ENCODE measurements at regions not wholly inside any gene's neighbourhood (a gene's known extent, or its start where the extent isn't known, plus 50 kb on each side); places are given as distances from the start of the nearest gene placed in this dataset.

DNA sequence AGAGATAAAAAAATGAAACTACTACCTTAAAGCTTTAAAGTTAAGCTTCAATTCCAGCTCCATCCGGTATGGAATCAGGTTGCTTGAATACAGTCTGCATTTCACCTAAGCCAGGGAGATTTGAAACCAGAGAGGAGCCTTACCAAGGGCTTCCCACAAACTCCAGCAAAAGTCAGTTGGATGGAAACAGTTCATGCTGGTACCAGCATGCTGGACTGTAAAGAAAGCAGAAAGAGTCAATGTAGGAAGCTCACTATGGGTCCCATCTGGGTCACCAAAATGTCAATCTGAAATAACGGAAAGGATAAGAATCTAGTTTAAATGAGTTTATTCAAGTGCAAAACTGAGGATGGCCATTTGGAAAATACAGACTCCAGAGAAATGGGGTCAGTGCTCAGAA is 65.3 kb downstream of the CDO1 start:
- H3K4me1 ChIP-seq (replicated peaks in 1 of 2; ENCODE audit: control insufficient read depth in 2 of 2, insufficient read depth in 2 of 2, low read length in 2 of 2) = no peaks in the 10 kb centered on the region
- 0% methylated on average over 2 of the region's 2 CpGs for WGBS (ENCODE audit: insufficient coverage, low coverage, missing lambda C conversion rate)
- H2AFZ ChIP-seq (ENCODE audit: low read depth, low read length) = no peak overlapping the region
- H3K27me3 ChIP-seq (ENCODE audit: control insufficient read depth in 2 of 2, insufficient read depth in 2 of 2, low read length in 2 of 2) = no peaks in the 10 kb centered on the region
- FAIRE-seq = no peak
- H3K79me2 ChIP-seq (ENCODE audit: control insufficient read depth, insufficient read depth, low read length) = no peaks in the 10 kb centered on the region
- H4K20me1 ChIP-seq (replicated peaks; ENCODE audit: control insufficient read depth, insufficient read depth, low read length) = no peaks in the 10 kb centered on the region
- no peaks in the 10 kb centered on the region for H3K36me3 ChIP-seq (ENCODE audit: control insufficient read depth, insufficient read depth, low read length)
- H3K9ac ChIP-seq (ENCODE audit: insufficient read depth in 1 of 2, low read depth in 2 of 2, low read length in 2 of 2) = no peak overlapping the region
- no peak overlapping the region for H3K4me2 ChIP-seq (ENCODE audit: insufficient read depth, low read length)
- ChIA-PET CTCF (ENCODE audit: low intra/inter-chr PET ratio) (no interaction called here), POLR2A (no interaction called here)
- ATAC-seq = no peak
- no peak overlapping the region for H3K4me3 ChIP-seq
- BruUV-seq (replicated peaks) = no TSS peak
- no peak for DNase-seq (ENCODE audit: extremely low read depth in 1 of 4, low spot score in 3 of 4)
- H3K27ac ChIP-seq (ENCODE audit: extremely low read depth, low read depth, low read length) = no peak overlapping the region
- H3K9me1 ChIP-seq (ENCODE audit: control insufficient read depth, insufficient read depth, low read length) = no peaks in the 10 kb centered on the region
- intact Hi-C loops (cut with micrococcal nuclease) (no loop called here), in situ Hi-C loops (cut with MboI) (no loop called here)
- no peaks in the 10 kb centered on the region for H3K9me3 ChIP-seq (replicated peaks; ENCODE audit: control insufficient read depth, insufficient read depth, low read depth, low read length)
- TF ChIP-seq CBX5 (IDR thresholded peaks at IDR 0.05; ENCODE audit: borderline replicate concordance, low read depth) (no peak), ZNF518B (CRISPR knock-in tag; IDR thresholded peaks at IDR 0.05) (no peak), ZNF695 (CRISPR knock-in tag; IDR thresholded peaks at IDR 0.05) (no peak), NKRF (IDR thresholded peaks at IDR 0.05; ENCODE audit: borderline replicate concordance) (no peak), HNRNPLL (IDR thresholded peaks at IDR 0.05; ENCODE audit: low read depth, low read length, poor library complexity, severe bottlenecking) (no peak), ETS2 (tag; IDR thresholded peaks at IDR 0.05; ENCODE audit: borderline replicate concordance, poor library complexity, severe bottlenecking) (no peak), TCF3 (CRISPR knock-in tag; IDR thresholded peaks at IDR 0.05) (no peak), XRCC5 (IDR thresholded peaks at IDR 0.05; ENCODE audit: low read depth, low read length) (no peak), RHOXF2B (CRISPR knock-in tag; conservative IDR thresholded peaks at IDR 0.05) (no peak), RBM25 (IDR thresholded peaks at IDR 0.05; ENCODE audit: low read depth, low read length, severe bottlenecking) (no peak)
- TF ChIP-seq, protein P1, sequence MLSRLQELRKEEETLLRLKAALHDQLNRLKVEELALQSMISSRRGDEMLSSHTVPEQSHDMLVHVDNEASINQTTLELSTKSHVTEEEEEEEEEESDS (CRISPR knock-in tag; IDR thresholded peaks at IDR 0.05) = no peak
- TF ChIP-seq, protein P2, sequence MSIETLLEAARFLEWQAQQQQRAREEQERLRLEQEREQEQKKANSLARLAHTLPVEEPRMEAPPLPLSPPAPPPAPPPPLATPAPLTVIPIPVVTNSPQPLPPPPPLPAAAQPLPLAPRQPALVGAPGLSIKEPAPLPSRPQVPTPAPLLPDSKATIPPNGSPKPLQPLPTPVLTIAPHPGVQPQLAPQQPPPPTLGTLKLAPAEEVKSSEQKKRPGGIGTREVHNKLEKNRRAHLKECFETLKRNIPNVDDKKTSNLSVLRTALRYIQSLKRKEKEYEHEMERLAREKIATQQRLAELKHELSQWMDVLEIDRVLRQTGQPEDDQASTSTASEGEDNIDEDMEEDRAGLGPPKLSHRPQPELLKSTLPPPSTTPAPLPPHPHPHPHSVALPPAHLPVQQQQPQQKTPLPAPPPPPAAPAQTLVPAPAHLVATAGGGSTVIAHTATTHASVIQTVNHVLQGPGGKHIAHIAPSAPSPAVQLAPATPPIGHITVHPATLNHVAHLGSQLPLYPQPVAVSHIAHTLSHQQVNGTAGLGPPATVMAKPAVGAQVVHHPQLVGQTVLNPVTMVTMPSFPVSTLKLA (conservative IDR thresholded peaks at IDR 0.05) = no peak
- TF ChIP-seq, protein P3, sequence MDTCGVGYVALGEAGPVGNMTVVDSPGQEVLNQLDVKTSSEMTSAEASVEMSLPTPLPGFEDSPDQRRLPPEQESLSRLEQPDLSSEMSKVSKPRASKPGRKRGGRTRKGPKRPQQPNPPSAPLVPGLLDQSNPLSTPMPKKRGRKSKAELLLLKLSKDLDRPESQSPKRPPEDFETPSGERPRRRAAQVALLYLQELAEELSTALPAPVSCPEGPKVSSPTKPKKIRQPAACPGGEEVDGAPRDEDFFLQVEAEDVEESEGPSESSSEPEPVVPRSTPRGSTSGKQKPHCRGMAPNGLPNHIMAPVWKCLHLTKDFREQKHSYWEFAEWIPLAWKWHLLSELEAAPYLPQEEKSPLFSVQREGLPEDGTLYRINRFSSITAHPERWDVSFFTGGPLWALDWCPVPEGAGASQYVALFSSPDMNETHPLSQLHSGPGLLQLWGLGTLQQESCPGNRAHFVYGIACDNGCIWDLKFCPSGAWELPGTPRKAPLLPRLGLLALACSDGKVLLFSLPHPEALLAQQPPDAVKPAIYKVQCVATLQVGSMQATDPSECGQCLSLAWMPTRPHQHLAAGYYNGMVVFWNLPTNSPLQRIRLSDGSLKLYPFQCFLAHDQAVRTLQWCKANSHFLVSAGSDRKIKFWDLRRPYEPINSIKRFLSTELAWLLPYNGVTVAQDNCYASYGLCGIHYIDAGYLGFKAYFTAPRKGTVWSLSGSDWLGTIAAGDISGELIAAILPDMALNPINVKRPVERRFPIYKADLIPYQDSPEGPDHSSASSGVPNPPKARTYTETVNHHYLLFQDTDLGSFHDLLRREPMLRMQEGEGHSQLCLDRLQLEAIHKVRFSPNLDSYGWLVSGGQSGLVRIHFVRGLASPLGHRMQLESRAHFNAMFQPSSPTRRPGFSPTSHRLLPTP (IDR thresholded peaks at IDR 0.05; ENCODE audit: borderline replicate concordance, extremely low read depth, insufficient read length) = no peak
